Small intestine (tissue), 7 donors: ENCODE measurements at regions not wholly inside any gene's neighbourhood (a gene's known extent, or its start where the extent isn't known, plus 50 kb on each side); places are given as distances from the start of the nearest gene placed in this dataset.
"Not testable (repeated sequence)": the region's sequence is repeated elsewhere in the genome, so short reads cannot be mapped to it uniquely, and the experiment has no call there.

Experiments
- DNase-seq, 2 donors: peaks; one replicate each; pipeline versions ENCODE4 v3.0.0 to v3.0.0-alpha.2; 2013
- FAIRE-seq: peaks from 2 replicates; lab custom pipeline; 2012; peaks lifted over from hg19 to GRCh38; lab: Jason Lieb, UNC
- H3K27ac ChIP-seq, 3 donors: one replicate each; pipeline ENCODE4 v1.5.1; 2013; ENCODE audit warnings: low read length in 2 of 3, mild to moderate bottlenecking in 2 of 3, control low read depth in 1 of 3, inconsistent platforms in 1 of 3, low read depth in 1 of 3, moderate library complexity in 1 of 3
- H3K27me3 ChIP-seq, 3 donors: one replicate each; pipeline ENCODE4 v1.6.1; 2013; ENCODE audit warnings: low read length in 3 of 3, inconsistent platforms in 1 of 3; ENCODE audit not compliant: control insufficient read depth in 3 of 3, insufficient read depth in 3 of 3
- H3K36me3 ChIP-seq, 3 donors: one replicate each; pipeline ENCODE4 v1.6.1; 2013; ENCODE audit warnings: low read length in 3 of 3, inconsistent platforms in 1 of 3, low read depth in 1 of 3, mild to moderate bottlenecking in 1 of 3, moderate library complexity in 1 of 3; ENCODE audit not compliant: control insufficient read depth in 3 of 3, insufficient read depth in 2 of 3
- H3K4me1 ChIP-seq, 3 donors: one replicate each; pipeline ENCODE4 v1.6.1; 2013; ENCODE audit warnings: low read length in 2 of 3, inconsistent platforms in 1 of 3, low read depth in 1 of 3, mild to moderate bottlenecking in 1 of 3, moderate library complexity in 1 of 3; ENCODE audit not compliant: control insufficient read depth in 3 of 3, insufficient read depth in 2 of 3
- H3K4me3 ChIP-seq, 3 donors: one replicate each; pipeline ENCODE4 v1.5.1; 2013; ENCODE audit warnings: low read length in 3 of 3, control low read depth in 1 of 3, inconsistent platforms in 1 of 3, low read depth in 1 of 3, mild to moderate bottlenecking in 1 of 3, moderate library complexity in 1 of 3
- H3K9me3 ChIP-seq, 2 donors: one replicate each; pipeline ENCODE4 v1.6.1; 2013; ENCODE audit warnings: low read depth in 1 of 2, low read length in 1 of 2; ENCODE audit not compliant: control insufficient read depth in 2 of 2, insufficient read depth in 1 of 2
- WGBS, 3 donors: extraction: QIAGEN DNeasy Blood & Tissue Kit; methylation state at CpG; one replicate each; pipeline ENCODE4 v1.1.7; 2013; 5-methylcytosine and 5-hydroxymethylcytosine counted together
- donor health status: healthy with polysubstance abuse.
- donor health status: control.
- donor health status: control.
- donor health status: Bipolar disorder and iron deficiency.
- donor health status: healthy.

DNA sequence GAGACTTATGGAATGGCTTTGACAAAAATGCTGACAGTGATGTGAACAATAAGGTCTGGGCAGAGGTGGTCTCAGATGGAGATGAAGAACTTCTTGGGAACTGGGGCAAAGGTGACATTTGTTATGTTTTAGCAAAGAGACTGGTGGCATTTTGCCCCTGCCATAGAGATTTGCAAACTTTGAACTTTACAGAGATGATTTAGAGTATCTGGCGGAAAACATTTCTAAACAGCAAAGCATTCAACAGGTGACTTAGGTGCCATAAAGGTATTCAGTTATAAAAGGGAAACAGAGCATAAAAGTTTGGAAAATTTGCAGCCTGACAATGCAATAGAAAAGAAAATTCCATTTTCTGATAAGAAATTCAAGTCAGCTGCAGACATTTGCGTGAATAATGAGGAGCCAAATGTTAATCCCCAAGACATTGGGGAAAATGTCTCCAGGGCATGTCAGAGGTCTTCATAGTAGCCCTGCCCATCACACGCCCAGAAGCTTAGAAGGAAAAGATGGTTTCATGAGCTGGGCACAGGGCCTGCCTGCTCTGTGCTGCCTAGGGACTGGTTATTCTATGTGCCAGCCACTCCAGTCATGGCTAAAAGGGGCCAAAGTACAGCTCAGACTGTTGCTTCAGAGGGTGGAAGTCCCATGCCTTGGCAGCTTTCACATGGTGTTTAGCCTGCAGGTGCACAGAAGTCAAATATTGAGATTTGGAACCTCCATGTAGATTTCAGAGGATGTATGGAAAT is 782.2 kb downstream of the TRAM1L1 start:
- Histone ChIP-seq H3K4me1 (no peaks in the 10 kb centered on the region), H3K9me3 (peaks cover 0 to 4% of the 10 kb centered on the region in 2 donors), H3K36me3 (no peaks in the 10 kb centered on the region), H3K27me3 (no peaks in the 10 kb centered on the region), H3K4me3 (no peak overlapping the region), H3K27ac (no peak overlapping the region)
- DNase-seq (no peak), FAIRE-seq (no peak)
- WGBS, 3 donors = 74 to 87% (median 83%) methylated on average over 3 of the region's 3 CpGs

DNA sequence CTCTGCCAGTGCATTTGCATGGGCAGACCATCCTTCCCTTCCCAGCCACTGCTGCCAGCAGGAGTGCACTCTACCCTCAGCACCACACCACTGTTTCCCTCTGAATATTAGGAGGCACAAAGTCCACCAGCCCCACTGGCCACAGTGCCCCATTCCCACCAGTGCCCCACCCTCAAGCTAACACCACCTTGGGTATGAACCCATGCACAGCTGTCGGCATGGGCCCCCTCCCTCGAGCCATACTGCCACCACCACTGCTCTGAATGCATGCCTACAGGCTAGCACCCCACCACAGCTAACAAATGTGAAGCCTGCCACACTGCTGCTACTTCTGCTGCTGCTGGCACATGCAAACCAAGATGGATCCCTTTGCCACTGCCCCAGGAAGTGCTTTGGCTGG is 810.4 kb downstream of the TRAM1L1 start:
- WGBS, 3 donors = 56 to 78% (median 69%) methylated on average over 2 of the region's 2 CpGs
- no peaks in the 10 kb centered on the region for H3K36me3 ChIP-seq

DNA sequence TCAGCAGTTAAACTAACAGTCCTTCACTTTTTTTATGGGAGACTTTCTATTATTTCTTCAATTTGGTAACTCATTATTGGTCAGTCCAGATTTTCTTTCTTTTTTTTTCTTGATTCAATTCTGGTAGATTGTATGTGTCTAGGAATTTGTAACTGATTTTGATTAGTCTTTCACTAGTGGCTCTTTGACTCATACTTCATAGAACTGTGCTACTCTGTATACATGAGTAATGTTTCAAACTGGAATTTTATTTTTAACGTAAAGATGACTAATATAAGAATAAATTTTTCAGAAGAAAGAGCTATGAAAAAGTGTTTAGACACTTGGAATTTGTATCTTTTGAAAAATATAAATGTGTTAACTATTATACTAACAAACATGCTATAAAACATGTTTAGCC is 813.0 kb downstream of the TRAM1L1 start:
- FAIRE-seq (no peak), DNase-seq (no peak)
- no peak overlapping the region for H3K27ac ChIP-seq
- WGBS, 3 donors = 49 to 74% (median 71%) methylated on average over 1 of the region's 1 CpG
- no peaks in the 10 kb centered on the region for H3K27me3 ChIP-seq
- no peaks in the 10 kb centered on the region for H3K36me3 ChIP-seq
- H3K4me3 ChIP-seq = no peak overlapping the region
- peaks cover 0 to 16% of the 10 kb centered on the region in 2 donors for H3K9me3 ChIP-seq
- H3K4me1 ChIP-seq = no peaks in the 10 kb centered on the region

More for the DNA sequence above, 810.4 kb downstream of the TRAM1L1 start:
- H3K9me3 ChIP-seq = peaks cover 0 to 16% of the 10 kb centered on the region in 2 donors
- FAIRE-seq (no peak), DNase-seq (no peak)
- H3K27me3 ChIP-seq = no peaks in the 10 kb centered on the region
- no peak overlapping the region for H3K27ac ChIP-seq
- H3K4me1 ChIP-seq = no peaks in the 10 kb centered on the region
- H3K4me3 ChIP-seq = no peak overlapping the region

DNA sequence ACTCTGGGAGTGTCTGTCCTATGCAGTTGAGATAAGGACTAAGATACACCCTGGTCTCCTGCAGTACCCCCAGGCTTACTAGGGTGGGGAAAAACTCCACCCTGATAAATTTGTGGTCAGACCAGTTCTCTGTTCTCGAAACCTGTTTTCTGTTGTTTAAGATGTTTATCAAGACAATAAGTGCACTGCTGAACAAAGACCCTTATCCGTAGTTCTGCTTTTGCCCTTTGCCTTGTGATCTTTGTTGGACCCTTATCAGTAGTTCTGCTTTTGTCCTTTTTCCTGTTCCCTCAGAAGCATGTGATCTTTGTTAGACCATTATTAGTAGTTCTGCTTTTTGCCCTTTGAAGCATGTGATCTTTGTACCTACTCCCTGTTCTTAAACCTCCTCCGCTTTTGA is 824.4 kb downstream of the TRAM1L1 start:
- not testable (repeated sequence) for H3K4me3 ChIP-seq, H3K36me3 ChIP-seq, FAIRE-seq, H3K27ac ChIP-seq, DNase-seq, H3K4me1 ChIP-seq, H3K27me3 ChIP-seq
- 49 to 61% (median 51%) methylated on average over 3 of the region's 3 CpGs for WGBS, 3 donors
- H3K9me3 ChIP-seq = peaks cover 0 to 24% of the 10 kb centered on the region in 2 donors

DNA sequence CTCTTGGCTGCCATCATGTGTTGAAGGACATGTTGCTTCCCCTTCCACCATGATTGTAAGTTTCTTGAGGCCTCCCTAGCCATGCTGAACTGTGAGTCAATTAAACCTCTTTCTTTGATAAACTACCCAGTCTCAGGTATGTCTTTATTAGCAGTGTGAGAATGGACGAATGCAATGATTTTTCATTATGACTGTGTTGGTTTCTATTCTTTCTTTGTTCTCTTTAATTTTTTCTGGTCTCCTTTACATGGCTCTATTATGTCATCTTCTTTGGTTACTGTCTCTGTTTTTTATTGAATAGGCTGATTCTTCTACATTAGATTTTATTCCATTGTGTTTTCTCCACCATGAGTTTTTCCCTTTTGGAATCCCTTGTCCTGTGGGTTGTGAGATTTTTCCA is 840.6 kb downstream of the TRAM1L1 start:
- 67 to 76% (median 69%) methylated on average over 1 of the region's 1 CpG for WGBS, 3 donors
- FAIRE-seq = no peak
- Histone ChIP-seq H3K27ac (no peak overlapping the region), H3K9me3 (no peaks in the 10 kb centered on the region), H3K27me3 (no peaks in the 10 kb centered on the region), H3K4me1 (no peaks in the 10 kb centered on the region), H3K4me3 (no peak overlapping the region), H3K36me3 (no peaks in the 10 kb centered on the region)
- DNase-seq = no peak

DNA sequence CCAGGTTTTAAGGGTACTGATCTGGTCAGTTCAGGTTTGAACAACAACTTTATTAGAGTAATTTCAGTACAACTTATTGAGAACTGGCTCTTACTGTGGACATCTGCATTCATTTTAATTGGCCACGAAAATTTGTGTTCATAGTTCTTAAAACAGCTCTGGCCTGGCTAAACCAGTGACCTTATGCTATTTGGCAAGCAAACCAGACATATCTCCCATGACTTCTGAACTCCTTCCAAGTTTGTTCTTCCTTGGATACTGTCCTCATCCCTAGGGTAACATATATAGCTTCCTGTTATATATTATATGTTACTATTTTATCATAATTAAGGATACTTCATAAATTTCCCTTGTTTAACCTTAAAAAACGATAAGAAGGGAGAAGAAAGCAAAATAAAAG is 841.9 kb downstream of the TRAM1L1 start:
- FAIRE-seq (no peak), DNase-seq (no peak)
- H3K36me3 ChIP-seq = no peaks in the 10 kb centered on the region
- WGBS, 3 donors = 25 to 51% (median 32%) methylated on average over 2 of the region's 2 CpGs
- no peaks in the 10 kb centered on the region for H3K9me3 ChIP-seq
- no peaks in the 10 kb centered on the region for H3K27me3 ChIP-seq
- H3K4me1 ChIP-seq = no peaks in the 10 kb centered on the region
- H3K4me3 ChIP-seq = no peak overlapping the region
- H3K27ac ChIP-seq = no peak overlapping the region

DNA sequence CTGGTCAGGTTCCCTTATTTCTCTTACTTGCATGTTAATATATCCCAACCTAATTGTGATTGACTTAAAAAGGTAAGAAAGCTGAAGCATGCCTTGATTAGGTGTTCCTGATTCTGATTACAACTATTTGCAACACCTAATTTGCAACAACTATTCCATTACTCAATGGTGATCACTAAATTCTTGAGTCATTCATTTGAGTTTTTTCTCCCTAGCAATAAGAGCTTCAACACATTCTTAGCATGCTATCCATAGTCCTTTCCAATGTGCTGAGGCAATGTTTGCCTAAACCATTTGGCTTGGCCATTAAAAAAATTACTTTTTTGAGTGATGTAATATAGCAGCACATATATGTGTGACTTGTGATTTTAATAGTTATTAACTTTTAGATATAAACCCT is 851.4 kb downstream of the TRAM1L1 start:
- DNase-seq = no peak
- H3K4me3 ChIP-seq = no peak overlapping the region
- no peaks in the 10 kb centered on the region for H3K27me3 ChIP-seq
- no peak for FAIRE-seq
- no peaks in the 10 kb centered on the region for H3K36me3 ChIP-seq
- no peaks in the 10 kb centered on the region for H3K4me1 ChIP-seq
- no peaks in the 10 kb centered on the region for H3K9me3 ChIP-seq
- H3K27ac ChIP-seq = no peak overlapping the region

DNA sequence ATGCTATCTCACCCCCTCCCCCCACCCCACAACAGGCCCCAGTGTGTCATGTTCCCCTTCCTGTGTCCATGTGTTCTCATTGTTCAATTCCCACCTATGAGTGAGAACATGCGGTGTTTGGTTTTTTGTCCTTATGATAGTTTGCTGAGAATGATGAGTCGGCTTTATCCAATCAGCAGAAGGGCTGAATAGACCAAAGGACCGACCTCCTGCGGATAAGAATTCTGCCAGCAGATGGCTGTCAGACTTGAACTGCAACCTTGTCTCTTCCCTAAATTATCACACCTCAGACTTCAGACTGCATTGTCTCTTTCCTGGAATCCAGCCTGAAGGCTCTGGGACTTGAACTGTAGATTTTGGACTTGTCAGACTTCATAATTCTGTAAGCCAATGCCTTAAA is 853.4 kb downstream of the TRAM1L1 start:
- WGBS, 3 donors = 62 to 65% (median 64%) methylated on average over 4 of the region's 4 CpGs

DNA sequence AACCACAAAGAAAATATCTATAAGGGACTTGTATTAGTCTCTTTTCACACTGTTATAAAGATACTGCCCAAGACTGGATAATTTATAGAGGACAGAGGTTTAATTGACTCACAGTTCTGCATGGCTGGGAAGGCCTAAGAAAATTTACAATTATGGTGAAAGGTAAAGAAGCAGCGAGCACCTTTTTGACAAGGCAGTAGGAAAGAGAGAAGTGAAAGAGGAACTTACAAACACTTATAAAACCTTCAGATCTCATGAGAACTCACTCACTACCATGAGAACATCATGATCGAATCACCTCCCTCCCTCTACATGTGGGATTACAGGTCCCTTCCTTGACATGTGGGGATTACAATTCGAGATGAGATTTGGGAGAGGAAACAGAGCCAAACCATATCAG is 856.0 kb downstream of the TRAM1L1 start:
- Histone ChIP-seq H3K27me3 (no peaks in the 10 kb centered on the region), H3K36me3 (no peaks in the 10 kb centered on the region), H3K4me1 (no peaks in the 10 kb centered on the region), H3K4me3 (no peak overlapping the region), H3K27ac (no peak overlapping the region), H3K9me3 (no peaks in the 10 kb centered on the region)
- FAIRE-seq = no peak
- no peak for DNase-seq
- 60 to 75% (median 70%) methylated on average over 3 of the region's 3 CpGs for WGBS, 3 donors

More for the DNA sequence above, 853.4 kb downstream of the TRAM1L1 start:
- not testable (repeated sequence) for H3K9me3 ChIP-seq, H3K4me1 ChIP-seq, H3K27me3 ChIP-seq, H3K27ac ChIP-seq, DNase-seq, H3K36me3 ChIP-seq, FAIRE-seq, H3K4me3 ChIP-seq
